Lung (tissue), 11 donors: ENCODE measurements at regions not wholly inside any gene's neighbourhood (a gene's known extent, or its start where the extent isn't known, plus 50 kb on each side); places are given as distances from the start of the nearest gene placed in this dataset.

ENCODE experiments used
- ATAC-seq: fragments of 200-7000 bp; cut with Tn5 transposase; one replicate; pipeline ENCODE4 v1.9.1; 2020; ENCODE audit warnings: moderate number of reproducible peaks; ENCODE audit not compliant: insufficient read depth, low FRiP score
- DNase-seq, 3 donors: peaks; one replicate each; pipeline ENCODE4 v3.0.0-alpha.2; 2013 to 2017
- H3K27ac ChIP-seq, 2 donors: one replicate each; pipeline ENCODE4 v1.5.1; 2013; ENCODE audit warnings: mild to moderate bottlenecking in 2 of 2, moderate library complexity in 2 of 2, control low read depth in 1 of 2, inconsistent platforms in 1 of 2, low read depth in 1 of 2, low read length in 1 of 2
- H3K27me3 ChIP-seq, 3 donors: one replicate each; pipeline ENCODE4 v1.5.1; 2013; ENCODE audit warnings: low read length in 2 of 3; ENCODE audit not compliant: control insufficient read depth in 3 of 3, insufficient read depth in 3 of 3
- H3K36me3 ChIP-seq, 4 donors: one replicate each; pipeline ENCODE4 v1.5.1; 2013; ENCODE audit warnings: low read length in 4 of 4, mild to moderate bottlenecking in 1 of 4, moderate library complexity in 1 of 4; ENCODE audit not compliant: control insufficient read depth in 4 of 4, insufficient read depth in 4 of 4
- H3K4me1 ChIP-seq, 5 donors: one replicate each; pipeline ENCODE4 v1.5.1; 2013; ENCODE audit warnings: low read length in 5 of 5, mild to moderate bottlenecking in 2 of 5, moderate library complexity in 1 of 5; ENCODE audit not compliant: control insufficient read depth in 5 of 5, insufficient read depth in 5 of 5
- H3K4me3 ChIP-seq: one replicate; pipeline ENCODE4 v1.5.1; 2013; ENCODE audit warnings: mild to moderate bottlenecking, control low read depth, moderate library complexity
- H3K9ac ChIP-seq, 2 donors: one replicate each; pipeline ENCODE4 v1.5.1; 2013; ENCODE audit warnings: low read length in 2 of 2, control low read depth in 1 of 2; ENCODE audit not compliant: insufficient read depth in 1 of 2
- H3K9me3 ChIP-seq, 4 donors: one replicate each; pipeline ENCODE4 v1.5.1; 2013; ENCODE audit warnings: low read length in 3 of 4, mild to moderate bottlenecking in 1 of 4, moderate library complexity in 1 of 4; ENCODE audit not compliant: control insufficient read depth in 4 of 4, insufficient read depth in 3 of 4
- CTCF ChIP-seq: IDR thresholded peaks from 2 replicates; pipeline ENCODE4 v1.5.1; 2012; ENCODE audit warnings: mild to moderate bottlenecking; ENCODE audit errors: control extremely low read depth, extremely low read depth
- WGBS, 2 donors: extraction: QIAGEN DNeasy Blood & Tissue Kit; methylation state at CpG; one replicate each; pipeline ENCODE4 v1.1.7; 2013; 5-methylcytosine and 5-hydroxymethylcytosine counted together
- donor health status: control.
- donor health status: control.
- donor health status: Bipolar disorder and iron deficiency.
- donor health status: healthy.
- donor health status: DM: yes; HTN: yes; CAD: no.

GRCh38 chr3:80769683-80770082 lies 991.8 kb downstream of the GBE1 start:
- Histone ChIP-seq H3K4me3 (no peak overlapping the region), H3K4me1 (no peaks in the 10 kb centered on the region), H3K36me3 (no peaks in the 10 kb centered on the region), H3K27ac (no peak overlapping the region), H3K9me3 (no peaks in the 10 kb centered on the region), H3K9ac (no peak overlapping the region), H3K27me3 (no peaks in the 10 kb centered on the region)
- ATAC-seq (no peak), DNase-seq (no peak)
- 88 to 91% methylated on average over 12 of the region's 12 CpGs for WGBS, 2 donors
- no peak for TF ChIP-seq CTCF

GRCh38 chr3:80767604-80768003 lies 993.8 kb downstream of the GBE1 start:
- no peak overlapping the region for H3K9ac ChIP-seq
- 64 to 73% methylated on average over 4 of the region's 4 CpGs for WGBS, 2 donors
- H3K36me3 ChIP-seq: no peaks in the 10 kb centered on the region
- H3K9me3 ChIP-seq: no peaks in the 10 kb centered on the region
- no peak overlapping the region for H3K4me3 ChIP-seq
- no peaks in the 10 kb centered on the region for H3K4me1 ChIP-seq
- no peaks in the 10 kb centered on the region for H3K27me3 ChIP-seq
- peak in 1 of 3 donors; percentile 29 for DNase-seq
- no peak for ATAC-seq
- TF ChIP-seq CTCF: no peak
- no peak overlapping the region for H3K27ac ChIP-seq

DNA sequence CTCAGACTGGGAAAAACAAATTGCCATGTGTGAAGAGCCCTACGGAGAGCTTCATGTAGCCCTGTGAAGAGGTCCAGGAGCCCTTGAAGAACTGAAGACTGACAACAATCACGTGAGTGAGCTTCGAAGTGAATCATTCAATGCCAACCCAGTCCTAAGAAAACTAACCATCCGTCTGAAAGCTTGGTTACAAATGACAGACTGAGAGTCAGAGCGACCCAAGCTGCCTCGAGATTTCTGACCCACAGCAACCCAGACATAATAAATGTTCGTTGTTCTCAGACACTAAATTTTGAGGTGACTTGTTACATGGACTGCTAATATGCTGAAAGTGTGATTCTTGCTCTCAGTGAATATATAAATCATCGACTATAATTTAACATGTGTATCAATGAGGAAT lies 987.2 kb upstream of the ROBO1 start:
- 70 to 84% methylated on average over 8 of the region's 8 CpGs for WGBS, 2 donors
- DNase-seq: no peak
- H3K27me3 ChIP-seq: no peaks in the 10 kb centered on the region
- TF ChIP-seq CTCF: no peak
- no peaks in the 10 kb centered on the region for H3K36me3 ChIP-seq
- H3K4me1 ChIP-seq: no peaks in the 10 kb centered on the region
- no peak overlapping the region for H3K27ac ChIP-seq
- no peak overlapping the region for H3K9ac ChIP-seq
- no peak overlapping the region for H3K4me3 ChIP-seq
- no peaks in the 10 kb centered on the region for H3K9me3 ChIP-seq
- ATAC-seq: no peak

GRCh38 chr3:80753021-80753420 lies 985.2 kb upstream of the ROBO1 start:
- Histone ChIP-seq H3K4me3 (no peak overlapping the region), H3K27ac (no peak overlapping the region), H3K27me3 (no peaks in the 10 kb centered on the region), H3K36me3 (no peaks in the 10 kb centered on the region), H3K4me1 (no peaks in the 10 kb centered on the region), H3K9ac (no peak overlapping the region), H3K9me3 (no peaks in the 10 kb centered on the region)
- no peak for ATAC-seq
- no peak for TF ChIP-seq CTCF
- DNase-seq: no peak
- 69 to 80% methylated on average over 4 of the region's 4 CpGs for WGBS, 2 donors
